ENCODE measurements at regions not wholly inside any gene's neighbourhood (a gene's known extent, or its start where the extent isn't known, plus 50 kb on each side); places are given as distances from the start of the nearest gene placed in this dataset.

GRCh38 chr2:64311191-64311910 lies 142.6 kb upstream of the LGALSL start:
- in situ Hi-C loops (cut with MboI; ENCODE audit: low sequenced_read_pairs, unreplicated experiment) = loop anchor here (10.0 kb wide), 1 partner anchor 87 kb away; no protein-coding TSS in a partner anchor
- no peak for TF ChIP-seq CTCF (IDR thresholded peaks at IDR 0.05; ENCODE audit: borderline replicate concordance, control extremely low read depth, extremely low read depth, insufficient read depth, missing control alignments)

GRCh38 chr2:64311948-64312621 lies 141.9 kb upstream of the LGALSL start:
- no peak for DNase-seq (ENCODE audit: low spot score)
- in situ Hi-C loops (cut with MboI; ENCODE audit: low sequenced_read_pairs, unreplicated experiment) = loop anchor here (10.0 kb wide), 1 partner anchor 87 kb away; no protein-coding TSS in a partner anchor
- no peak for TF ChIP-seq CTCF (IDR thresholded peaks at IDR 0.05; ENCODE audit: borderline replicate concordance, control extremely low read depth, extremely low read depth, insufficient read depth, missing control alignments)

More at GRCh38 chr2:64311191-64311910, 142.6 kb upstream of the LGALSL start:
- DNase-seq (ENCODE audit: low spot score) = no peak

- no peak for TF ChIP-seq CTCF (IDR thresholded peaks at IDR 0.05; ENCODE audit: borderline replicate concordance, control extremely low read depth, extremely low read depth, insufficient read depth, missing control alignments)
- in situ Hi-C loops (cut with MboI; ENCODE audit: low sequenced_read_pairs, unreplicated experiment) = loop anchor here (10.0 kb wide), 1 partner anchor 88 kb away; no protein-coding TSS in a partner anchor
- DNase-seq (ENCODE audit: low spot score) = no peak
Measured at GRCh38 chr2:64312622-64313397, 141.2 kb upstream of the LGALSL start.

GRCh38 chr2:64313398-64313723 lies 140.6 kb upstream of the LGALSL start:
- in situ Hi-C loops (cut with MboI; ENCODE audit: low sequenced_read_pairs, unreplicated experiment) = loop anchor here (10.0 kb wide), 1 partner anchor 89 kb away; no protein-coding TSS in a partner anchor
- no peak for TF ChIP-seq CTCF (IDR thresholded peaks at IDR 0.05; ENCODE audit: borderline replicate concordance, control extremely low read depth, extremely low read depth, insufficient read depth, missing control alignments)
- DNase-seq (ENCODE audit: low spot score) = no peak

- no peak for TF ChIP-seq CTCF (IDR thresholded peaks at IDR 0.05; ENCODE audit: borderline replicate concordance, control extremely low read depth, extremely low read depth, insufficient read depth, missing control alignments)
- no peak for DNase-seq (ENCODE audit: low spot score)
- in situ Hi-C loops (cut with MboI; ENCODE audit: low sequenced_read_pairs, unreplicated experiment) = loop anchor here (10.0 kb wide), 1 partner anchor 91 kb away; no protein-coding TSS in a partner anchor
Measured at GRCh38 chr2:64315291-64315960, 138.5 kb upstream of the LGALSL start.

Data from GM13976 (cell line).